ENCODE measurements at regions not wholly inside any gene's neighbourhood (a gene's known extent, or its start where the extent isn't known, plus 50 kb on each side); places are given as distances from the start of the nearest gene placed in this dataset.
"Not testable (repeated sequence)": the region's sequence is repeated elsewhere in the genome, so short reads cannot be mapped to it uniquely, and the experiment has no call there.

DNA sequence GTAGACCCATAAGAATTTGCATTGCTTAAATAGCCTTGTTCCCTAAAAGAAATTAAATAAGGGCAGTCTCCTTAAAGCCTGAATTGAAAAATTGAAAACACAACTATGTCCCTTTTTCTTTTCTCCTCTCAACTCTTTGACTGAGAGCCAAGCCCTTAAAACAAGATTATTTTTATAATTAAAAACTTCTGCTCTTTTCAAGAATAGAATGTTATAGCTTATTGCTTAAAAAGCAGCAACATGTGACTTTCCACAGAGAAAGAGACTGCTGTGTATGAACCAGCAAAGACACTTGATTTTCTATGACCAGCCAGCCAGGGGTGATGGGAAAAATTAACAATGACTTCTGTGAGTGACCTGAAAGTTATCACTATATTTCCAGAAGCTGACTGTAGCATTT lies 295.2 kb upstream of the CELF2 start:
- no peak for DNase-seq

DNA sequence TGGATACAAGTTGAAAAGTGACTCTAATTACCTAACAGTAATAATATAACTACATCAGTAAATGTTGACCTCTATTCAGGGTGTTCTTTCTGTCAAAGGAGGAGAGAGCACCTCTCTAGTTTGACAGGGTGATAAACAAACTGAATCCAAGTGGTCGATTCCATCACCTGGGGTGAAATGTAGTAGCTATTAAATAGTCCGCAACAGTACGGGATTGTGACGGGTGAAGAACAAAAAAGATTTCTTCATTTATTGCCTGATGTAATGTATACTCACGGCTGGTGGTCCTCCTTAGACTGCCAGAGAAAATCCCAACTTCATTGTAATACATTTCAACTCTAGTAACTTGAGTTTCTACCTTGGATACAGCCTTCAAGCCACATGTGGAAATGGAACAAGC lies 292.5 kb upstream of the CELF2 start:
- no peak for DNase-seq

DNA sequence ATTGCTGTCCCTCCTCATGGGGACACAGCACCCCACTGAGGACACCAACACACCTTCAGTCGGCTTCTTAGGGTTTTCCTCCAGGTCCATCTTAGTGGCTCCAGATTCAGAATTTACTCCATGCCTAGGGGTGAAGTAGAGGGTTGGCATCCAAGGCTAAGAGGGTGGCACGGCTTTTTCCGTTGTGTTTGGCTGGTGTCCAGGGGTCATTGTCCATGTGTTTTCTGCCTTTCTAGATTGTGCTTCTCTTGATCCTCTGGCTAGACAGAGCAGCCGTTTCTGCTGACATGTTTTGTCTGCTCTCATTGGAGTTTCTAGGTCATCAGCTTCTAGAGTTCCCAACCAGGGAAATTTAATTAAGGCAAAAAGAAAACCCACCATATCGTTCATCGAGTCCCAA lies 291.6 kb upstream of the CELF2 start:
- no peak for DNase-seq

DNA sequence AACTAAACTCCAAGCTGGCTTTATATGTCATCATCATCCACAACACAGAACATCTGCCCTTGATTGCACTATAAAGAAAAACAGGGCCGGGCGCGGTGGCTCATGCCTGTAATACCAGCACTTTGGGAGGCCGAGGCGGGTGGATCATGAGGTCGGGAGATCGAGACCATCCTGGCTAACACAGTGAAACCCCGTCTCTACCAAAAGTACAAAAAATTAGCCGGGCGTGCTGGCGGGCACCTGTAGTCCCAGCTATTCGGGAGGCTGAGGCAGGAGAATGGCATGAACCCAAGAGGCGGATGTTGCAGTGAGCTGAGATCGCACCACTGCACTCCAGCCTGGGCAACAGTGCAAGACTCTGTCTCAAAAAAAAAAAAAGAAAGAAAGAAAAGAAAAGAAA lies 290.3 kb upstream of the CELF2 start:
- DNase-seq: not testable (repeated sequence)

DNA sequence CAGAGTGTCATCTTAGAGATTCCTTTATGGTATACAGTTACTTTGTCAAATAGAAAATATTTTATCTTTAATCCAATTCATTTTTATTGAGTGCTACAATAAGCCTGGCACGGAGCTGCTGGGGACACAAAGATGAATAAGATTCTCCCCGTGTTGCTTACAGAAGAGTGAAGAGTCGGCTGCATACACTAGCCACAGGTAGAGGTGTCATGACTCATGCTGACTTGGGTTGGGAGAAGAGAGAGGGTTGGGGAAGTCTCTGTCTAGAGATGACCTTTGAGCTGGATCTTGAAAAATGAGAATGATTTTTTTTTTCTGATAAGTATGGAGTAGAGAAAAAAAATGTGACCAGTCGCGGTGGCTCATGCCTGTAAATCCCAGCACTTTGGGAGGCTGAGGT lies 289.9 kb upstream of the CELF2 start:
- no peak for DNase-seq

DNA sequence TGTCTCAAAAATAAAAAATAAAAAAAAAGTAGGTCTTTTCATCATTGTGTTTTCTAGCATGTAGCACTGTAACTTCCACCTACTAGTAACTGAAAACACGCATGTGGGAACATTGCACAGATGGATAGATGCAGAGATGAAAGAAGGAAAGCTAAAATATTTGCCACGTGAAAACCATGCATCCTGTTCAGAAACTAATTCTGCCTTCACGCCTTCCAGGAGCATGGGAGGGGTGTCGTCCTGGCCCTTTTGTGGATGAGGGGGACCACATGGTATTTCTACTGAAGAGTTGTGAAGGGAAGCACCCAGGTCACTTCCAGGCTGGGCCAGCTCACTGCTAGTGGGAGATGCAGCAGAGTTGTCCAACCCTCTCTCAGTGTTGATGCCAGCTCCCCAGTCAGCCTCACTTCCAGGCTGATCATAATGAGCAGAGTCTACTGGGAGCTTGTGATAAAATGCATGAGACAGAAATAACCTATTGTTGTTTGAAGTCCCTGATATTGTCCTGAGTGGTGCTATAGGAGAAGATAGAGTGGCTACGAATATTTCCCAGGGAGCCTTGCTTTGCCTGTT lies 287.1 kb upstream of the CELF2 start:
- no peak for DNase-seq

DNA sequence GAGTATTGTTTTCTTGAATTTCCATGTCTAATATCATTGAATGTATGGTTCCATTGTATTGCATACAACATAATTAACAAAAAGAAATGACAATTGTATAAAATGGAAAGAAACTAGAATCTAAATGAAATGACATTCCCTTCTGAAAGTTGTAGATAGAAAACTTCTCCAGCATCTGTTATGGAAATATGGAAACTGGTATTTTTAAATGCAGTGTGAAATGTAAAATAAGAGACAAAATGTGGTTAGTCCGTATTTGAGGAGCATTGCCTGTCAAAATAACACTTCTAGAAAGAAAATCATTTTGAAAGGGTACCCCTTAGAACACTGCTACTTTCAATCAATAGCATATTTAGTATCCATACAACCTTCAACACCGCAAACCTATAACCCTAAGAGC lies 286.3 kb upstream of the CELF2 start:
- DNase-seq: no peak

DNA sequence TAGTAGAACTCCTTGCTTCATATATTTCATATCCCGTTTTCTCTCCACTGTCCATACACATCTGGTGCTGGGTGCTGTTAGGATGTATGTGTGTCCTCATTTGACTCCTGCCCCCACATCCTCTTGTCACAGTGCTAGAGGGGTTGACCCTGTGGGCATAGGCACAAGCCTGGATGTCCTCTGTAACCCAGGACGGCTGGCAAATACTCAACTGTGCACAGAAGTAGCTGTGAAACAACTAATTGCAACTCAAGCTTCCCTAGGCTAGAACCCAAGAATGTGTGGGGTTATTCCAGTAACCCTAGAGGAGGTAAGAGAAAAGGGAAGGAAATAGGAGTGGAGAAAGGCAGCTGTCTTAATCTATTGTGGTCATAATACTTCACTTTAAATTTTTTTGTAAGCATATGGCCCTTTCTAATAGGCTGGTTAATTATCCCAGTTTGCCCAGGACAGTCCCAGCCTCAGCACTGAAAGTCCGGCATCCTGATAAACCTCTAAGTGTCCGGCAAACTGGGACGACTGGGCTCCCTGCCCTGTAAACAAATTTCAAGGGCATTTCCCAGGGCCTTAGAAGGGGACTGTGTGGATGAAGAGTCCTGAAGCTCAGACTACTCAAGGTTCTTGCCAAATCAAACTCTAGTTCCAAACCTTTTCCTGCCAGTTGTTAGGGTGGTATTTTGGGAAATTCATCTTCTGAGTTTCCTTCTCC lies 283.2 kb upstream of the CELF2 start:
- no peak for DNase-seq

DNA sequence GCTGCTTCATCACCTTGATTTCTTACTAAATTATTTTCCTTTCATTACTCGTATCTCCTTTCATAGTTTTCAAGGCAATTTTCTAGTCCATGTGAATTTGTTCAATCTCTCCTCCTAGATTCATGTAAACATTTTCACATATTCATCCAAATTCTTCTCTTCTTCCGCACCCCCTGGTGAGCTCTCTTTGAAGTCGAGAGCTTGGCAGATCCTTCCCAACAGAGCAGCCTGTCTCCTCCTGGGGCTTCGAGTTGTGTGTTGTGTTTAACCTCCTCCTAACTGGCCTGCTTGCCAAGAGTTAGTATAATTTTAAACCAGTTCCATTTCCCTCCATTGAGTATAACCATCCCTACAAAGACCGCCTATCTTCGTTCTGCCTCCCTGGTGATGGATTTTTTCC lies 272.4 kb upstream of the CELF2 start:
- no peak for DNase-seq

DNA sequence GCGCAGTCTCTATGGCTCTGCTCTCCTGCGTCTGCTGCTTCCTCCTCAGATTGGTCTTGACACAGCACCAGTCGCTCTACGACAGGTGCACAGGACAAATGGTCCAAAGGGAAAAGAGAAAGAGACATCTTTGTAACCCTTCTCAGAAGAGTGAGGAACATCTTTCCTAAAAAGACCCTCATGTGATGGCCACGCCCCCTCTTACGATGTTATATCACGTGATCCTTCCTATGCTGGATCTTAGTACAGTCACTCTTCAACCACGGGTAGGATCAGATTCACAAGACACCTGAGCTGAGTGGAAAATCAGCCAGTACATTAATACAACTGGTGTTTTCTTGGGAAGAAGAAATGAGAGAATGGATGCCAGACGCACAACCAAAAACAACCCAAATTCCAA lies 262.2 kb upstream of the CELF2 start:
- no peak for DNase-seq

DNA sequence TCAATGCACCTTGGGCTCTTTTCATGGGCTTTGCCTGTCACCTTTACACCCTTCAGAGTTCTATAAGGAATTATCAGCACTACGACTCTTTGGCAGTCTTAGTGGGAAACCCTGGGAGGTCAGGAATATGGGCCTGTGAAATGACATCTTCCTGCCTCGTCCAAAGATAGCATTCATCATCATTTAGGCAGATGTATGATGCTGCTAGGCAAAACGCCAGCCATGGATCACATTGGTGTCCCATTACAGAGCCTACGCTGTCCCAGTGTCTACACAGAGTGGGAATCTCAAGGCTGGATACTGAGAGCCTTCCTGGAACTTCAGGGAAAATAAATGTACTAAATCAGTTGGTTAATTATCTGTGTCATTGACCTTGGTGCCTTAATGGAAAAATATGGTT lies 259.4 kb upstream of the CELF2 start:
- DNase-seq: no peak

DNA sequence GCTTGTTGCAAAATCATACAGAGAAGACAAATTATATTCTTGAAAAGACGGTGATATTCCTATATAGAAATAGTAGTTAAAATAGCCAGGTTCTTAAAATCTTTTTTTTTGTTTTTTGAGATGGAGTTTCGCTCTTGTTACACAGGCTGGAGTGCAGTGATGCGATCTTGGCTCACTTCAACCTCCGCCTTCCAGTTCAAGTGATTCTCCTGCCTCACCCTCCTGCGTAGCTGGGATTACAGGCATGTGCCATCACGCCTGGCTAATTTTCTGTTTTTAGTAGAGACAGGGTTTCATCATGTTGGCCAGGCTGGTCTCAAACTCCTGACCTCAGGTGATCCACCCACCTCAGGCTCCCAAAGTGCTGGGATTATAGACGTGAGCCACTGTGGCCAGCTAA lies 257.9 kb upstream of the CELF2 start:
- DNase-seq: not testable (repeated sequence)

DNA sequence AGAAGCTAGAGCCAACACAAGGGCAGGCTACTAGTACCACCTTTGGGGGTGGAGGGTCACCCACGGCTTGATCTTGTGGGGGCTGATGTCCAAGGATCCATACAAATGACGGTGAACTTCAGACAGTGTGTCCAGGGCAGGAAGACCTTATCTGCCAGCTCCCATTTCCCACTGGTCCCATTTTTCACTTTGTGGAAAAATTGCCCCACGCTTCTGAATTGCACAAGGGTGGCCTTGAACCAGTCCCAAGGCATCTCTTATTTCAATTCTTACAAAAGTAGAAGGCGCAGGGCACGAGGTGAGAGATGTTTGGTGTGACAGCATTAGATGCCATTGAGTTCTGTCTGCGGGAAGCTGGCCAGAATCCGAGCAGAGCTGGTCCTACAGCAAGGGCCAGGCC lies 252.7 kb upstream of the CELF2 start:
- DNase-seq: no peak

DNA sequence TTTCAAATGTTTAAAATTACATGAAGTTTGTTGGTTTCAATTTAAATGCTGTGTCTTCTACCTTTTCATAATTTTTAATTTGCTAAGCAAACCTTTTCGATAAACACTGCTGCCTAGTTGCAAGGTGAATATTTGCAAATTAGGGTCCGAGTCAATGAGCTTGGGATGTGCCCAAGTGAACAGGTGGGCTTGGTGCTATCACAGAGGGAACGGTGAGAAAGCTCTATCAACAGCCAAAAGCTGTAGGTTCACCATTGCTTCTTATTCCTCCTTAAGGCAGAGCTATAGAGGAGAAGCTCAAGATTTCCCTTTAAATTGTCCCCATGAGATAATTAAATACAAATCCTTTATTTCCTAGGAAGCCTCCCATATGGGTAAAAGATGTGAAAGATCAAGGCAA lies 245.3 kb upstream of the CELF2 start:
- DNase-seq: no peak

DNA sequence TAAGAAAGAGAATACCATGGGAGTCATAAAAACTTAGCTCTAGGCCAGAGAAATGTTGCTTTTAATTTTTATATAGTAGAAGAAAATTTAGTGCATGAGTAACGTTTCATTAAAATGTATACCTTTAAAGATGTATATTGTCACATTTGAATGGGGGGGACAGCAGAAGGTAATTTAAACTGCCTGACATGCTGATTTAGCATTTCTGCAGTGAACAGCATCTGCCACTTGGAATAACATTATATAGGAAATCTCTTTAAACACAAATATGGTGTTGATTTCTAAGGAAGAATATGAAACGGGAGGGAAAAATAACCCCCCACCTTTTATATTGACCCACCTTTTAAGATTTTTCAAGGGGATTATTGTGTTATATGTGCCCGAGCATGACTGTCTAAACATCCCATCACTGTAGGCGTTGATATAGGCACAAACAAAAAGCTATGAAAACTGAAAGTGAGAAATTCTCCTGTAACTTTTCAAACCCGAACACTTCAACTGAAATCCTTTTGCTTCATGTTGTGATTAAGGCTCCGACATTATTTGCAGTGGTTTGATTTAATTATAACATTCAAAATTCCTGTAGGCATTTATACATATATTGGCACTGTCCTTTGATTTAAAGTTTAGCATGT lies 244.7 kb upstream of the CELF2 start:
- DNase-seq: no peak

DNA sequence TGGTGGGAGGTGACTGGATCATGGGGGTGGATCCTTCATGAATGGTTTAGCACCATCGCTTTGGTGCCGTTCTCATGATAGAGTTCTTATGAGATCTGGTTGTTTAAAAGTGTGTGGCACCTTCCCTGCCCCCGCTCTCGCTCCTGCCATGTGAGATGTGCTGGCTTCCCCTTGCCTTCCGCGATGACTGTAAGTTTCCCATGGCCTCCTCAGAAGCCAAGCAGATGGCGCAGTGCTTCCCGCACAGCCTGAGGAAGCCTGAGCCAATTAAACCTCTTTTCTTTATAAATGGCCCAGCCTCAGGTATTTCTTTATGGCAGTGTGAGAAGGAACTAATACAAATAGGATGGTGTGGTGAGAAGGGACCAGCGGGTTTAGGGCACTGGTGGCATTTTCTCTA lies 243.3 kb upstream of the CELF2 start:
- no peak for DNase-seq

DNA sequence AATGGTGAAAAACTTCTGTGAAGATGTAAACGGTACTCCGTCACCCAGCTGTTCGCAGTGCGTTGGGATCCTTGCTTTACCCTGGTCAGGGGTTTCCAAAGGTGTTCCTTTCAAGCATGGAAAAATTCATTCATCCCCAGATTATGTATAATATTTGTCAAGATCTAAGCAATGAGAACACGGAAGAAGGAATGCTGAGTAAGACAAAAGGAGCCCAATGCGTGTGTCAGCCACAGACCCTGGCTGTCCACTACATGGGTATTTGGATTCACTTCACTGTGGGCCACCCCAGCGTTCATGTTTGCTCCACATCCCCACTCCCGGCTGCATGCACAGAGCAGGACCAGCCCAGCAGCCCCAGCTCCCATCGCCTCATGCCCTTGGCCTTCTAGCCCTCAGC lies 241.3 kb upstream of the CELF2 start:
- DNase-seq: no peak

DNA sequence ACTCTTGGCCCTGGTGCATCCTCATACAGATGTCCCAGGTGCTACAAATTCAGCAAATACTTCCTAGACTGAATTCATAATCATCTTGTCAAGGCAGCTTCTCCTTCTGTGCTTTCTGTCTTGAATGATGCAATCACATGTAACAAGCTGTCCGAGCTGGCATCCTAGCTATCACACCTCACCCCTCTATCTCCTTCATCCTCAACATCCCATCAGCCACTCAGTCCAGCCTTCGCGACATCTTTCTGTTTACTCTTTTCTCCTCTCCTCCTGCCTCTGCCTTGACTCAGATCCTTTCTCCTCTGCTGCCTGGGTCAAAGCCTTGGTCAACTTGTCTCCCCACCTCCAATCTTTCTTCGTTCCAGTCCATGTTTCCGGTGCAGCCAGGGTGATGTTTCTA lies 240.4 kb upstream of the CELF2 start:
- no peak for DNase-seq

DNA sequence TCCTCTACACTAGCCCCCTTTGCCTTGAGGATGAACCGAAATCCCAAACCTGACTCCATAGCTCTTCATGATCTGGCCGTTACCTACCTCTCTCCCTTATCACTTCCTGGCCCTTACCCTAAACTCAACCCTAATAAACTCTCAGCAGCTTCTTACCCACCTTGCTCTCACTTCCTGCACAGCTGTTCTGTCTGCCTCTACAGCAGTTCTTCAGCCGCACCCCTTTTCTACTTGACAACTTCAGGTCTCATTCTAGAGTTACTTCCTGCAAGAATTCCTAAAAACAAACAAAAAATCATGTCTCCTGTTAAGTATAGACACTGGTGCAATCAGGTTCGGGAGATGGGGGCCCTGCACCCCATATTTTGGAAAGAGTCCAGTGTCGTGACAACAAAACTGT lies 239.9 kb upstream of the CELF2 start:
- no peak for DNase-seq

DNA sequence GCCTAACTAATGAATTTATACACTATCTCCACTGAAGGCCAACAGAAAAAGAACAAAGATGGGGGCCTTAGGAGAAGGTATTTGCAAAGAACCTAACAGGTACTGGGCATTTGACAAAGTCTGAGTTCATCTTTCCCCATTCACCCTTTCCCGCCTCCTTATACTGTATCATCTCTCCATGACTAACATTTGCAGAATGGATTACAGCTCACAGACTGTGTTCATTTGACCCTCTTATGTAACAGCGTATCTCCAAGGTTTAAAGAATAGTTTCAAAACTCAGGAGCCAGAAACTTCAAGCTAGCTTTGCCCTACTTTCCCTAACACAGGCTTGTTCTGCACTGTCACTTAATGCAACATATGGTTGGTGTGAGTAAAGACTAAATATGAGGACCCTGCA lies 238.7 kb upstream of the CELF2 start:
- no peak for DNase-seq

DNA sequence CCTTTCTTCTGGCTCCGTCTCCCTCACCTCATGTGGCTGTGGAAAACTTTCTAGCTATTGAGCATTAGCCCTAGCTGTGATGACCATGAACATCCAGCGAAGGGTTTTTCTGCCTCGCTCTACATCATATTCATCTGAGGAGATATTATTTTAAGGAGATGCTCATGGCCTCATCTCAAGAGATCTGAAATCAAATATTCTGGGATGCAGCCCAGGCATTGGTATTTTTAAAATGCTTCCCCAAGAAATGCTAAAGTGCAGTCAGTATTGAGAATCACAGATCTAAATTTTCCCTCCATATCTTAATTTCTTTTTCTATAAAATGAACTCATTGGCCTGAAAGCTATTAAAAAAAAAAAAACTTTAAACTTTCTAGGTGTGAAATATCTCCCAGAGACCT lies 238.2 kb upstream of the CELF2 start:
- DNase-seq: no peak

DNA sequence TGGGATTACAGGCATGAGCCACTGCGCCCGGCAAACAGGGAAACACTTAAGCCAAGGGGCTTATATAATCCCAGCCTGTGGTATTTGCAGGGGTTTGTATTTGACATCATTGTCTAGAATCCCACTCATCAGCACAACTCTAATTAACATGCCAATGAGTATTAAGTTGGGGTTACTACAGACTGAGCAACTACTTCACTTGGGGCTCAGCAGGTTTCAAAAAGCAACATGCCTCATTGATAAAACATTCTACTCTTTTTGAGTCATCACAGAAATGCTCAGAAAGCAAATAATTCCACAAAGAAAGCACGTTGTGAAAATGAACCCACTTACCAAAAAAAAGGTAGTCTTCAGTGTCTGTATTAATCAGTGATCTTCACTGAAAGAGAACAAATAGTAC lies 236.9 kb upstream of the CELF2 start:
- no peak for DNase-seq

DNA sequence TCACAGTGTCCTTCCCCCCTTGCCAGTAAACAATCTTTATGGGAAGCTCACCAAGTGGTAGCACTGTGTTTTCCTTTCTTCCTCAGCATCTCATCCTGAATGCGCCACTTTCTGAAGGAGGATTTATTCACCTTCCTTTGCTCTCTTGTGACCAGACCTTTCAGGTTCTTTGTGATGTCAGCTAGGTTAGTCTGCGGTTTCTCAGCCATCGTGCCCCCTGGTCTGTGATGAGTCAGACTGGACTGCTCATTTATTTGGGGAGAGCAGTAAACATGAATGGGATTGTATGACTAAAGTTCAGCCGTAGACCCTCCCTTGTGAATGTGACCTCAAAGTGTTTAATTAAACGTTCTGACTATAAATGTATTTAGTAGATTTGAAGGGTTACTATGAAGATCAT lies 235.1 kb upstream of the CELF2 start:
- DNase-seq: no peak

DNA sequence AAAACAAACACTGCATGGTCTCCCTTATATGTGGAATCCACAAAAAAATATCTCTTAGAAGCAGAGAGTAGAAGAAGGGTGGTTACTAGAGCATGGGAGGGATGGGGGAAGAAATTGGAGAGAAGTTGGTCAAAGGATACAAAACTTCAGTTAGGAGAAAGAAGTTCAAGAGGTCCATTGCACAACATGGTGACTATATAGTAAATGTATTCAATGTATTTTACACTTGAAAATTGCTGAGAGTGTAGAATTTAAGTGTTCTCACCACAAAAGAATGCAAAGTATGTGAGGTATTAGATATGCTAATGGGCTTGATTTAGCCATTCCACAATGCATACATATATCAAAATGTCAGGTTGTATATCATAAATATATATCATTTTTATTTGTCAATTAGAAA lies 232.0 kb upstream of the CELF2 start:
- no peak for DNase-seq
